ENCODE measurements at regions not wholly inside any gene's neighbourhood (a gene's known extent, or its start where the extent isn't known, plus 50 kb on each side); places are given as distances from the start of the nearest gene placed in this dataset.

GRCh38 chr6:82073484-82073883 is 174.1 kb downstream of the IBTK start:
- Histone ChIP-seq H3K4me3 (ENCODE audit: low read depth in 2 of 2, low read length in 2 of 2) (no peak overlapping the region), H3K9me3 (ENCODE audit: control insufficient read depth, insufficient read depth, low read depth, low read length) (no peaks in the 10 kb centered on the region), H3K4me1 (ENCODE audit: control insufficient read depth, insufficient read depth, low read length) (no peaks in the 10 kb centered on the region), H3K27me3 (ENCODE audit: control insufficient read depth, insufficient read depth, low read length) (no peaks in the 10 kb centered on the region), H3K36me3 (ENCODE audit: control insufficient read depth, insufficient read depth, low read length) (no peaks in the 10 kb centered on the region), H3K27ac (ENCODE audit: low read length) (no peak overlapping the region)
- no TSS peak for BruUV-seq (replicated peaks)
- intact Hi-C loops (cut with micrococcal nuclease; ENCODE audit: unreplicated experiment) (no loop called here), in situ Hi-C loops (cut with HindIII; ENCODE audit: low pct_unique_long_range_greater_than_20kb, low sequenced_read_pairs) (no loop called here)
- CTCF ChIA-PET = no interaction called here
- DNase-seq (ENCODE audit: low read depth, low spot score) = no peak
- POLR2A ChIA-PET = no interaction called here
- TF ChIP-seq REST (IDR thresholded peaks at IDR 0.05; ENCODE audit: insufficient read depth in 1 of 2, low read depth in 2 of 2, low read length in 1 of 2) = no peak
- no peak for TF ChIP-seq CTCF (IDR thresholded peaks at IDR 0.05)
- no peak for TF ChIP-seq SIN3A (IDR thresholded peaks at IDR 0.05; ENCODE audit: borderline replicate concordance, insufficient read depth, low read depth, low read length)
- TF ChIP-seq TCF7L2 (IDR thresholded peaks at IDR 0.05; ENCODE audit: low read depth, low read length) = no peak
- no peak for TF ChIP-seq POLR2AphosphoS5 (IDR thresholded peaks at IDR 0.05; ENCODE audit: low read depth, low read length)
- ATAC-seq = no peak

GRCh38 chr6:82072751-82073150 is 174.8 kb downstream of the IBTK start:
- in situ Hi-C loops (cut with HindIII; ENCODE audit: low pct_unique_long_range_greater_than_20kb, low sequenced_read_pairs) (no loop called here), intact Hi-C loops (cut with micrococcal nuclease; ENCODE audit: unreplicated experiment) (no loop called here)
- Histone ChIP-seq H3K4me3 (ENCODE audit: low read depth in 2 of 2, low read length in 2 of 2) (no peak overlapping the region), H3K4me1 (ENCODE audit: control insufficient read depth, insufficient read depth, low read length) (no peaks in the 10 kb centered on the region), H3K27me3 (ENCODE audit: control insufficient read depth, insufficient read depth, low read length) (no peaks in the 10 kb centered on the region), H3K36me3 (ENCODE audit: control insufficient read depth, insufficient read depth, low read length) (no peaks in the 10 kb centered on the region), H3K9me3 (ENCODE audit: control insufficient read depth, insufficient read depth, low read depth, low read length) (no peaks in the 10 kb centered on the region), H3K27ac (ENCODE audit: low read length) (no peak overlapping the region)
- no peak for ATAC-seq
- DNase-seq (ENCODE audit: low read depth, low spot score) = no peak
- BruUV-seq (replicated peaks) = no TSS peak
- TF ChIP-seq SIN3A (IDR thresholded peaks at IDR 0.05; ENCODE audit: borderline replicate concordance, insufficient read depth, low read depth, low read length) (no peak), TCF7L2 (IDR thresholded peaks at IDR 0.05; ENCODE audit: low read depth, low read length) (no peak), CTCF (IDR thresholded peaks at IDR 0.05) (no peak), REST (IDR thresholded peaks at IDR 0.05; ENCODE audit: insufficient read depth in 1 of 2, low read depth in 2 of 2, low read length in 1 of 2) (no peak), POLR2AphosphoS5 (IDR thresholded peaks at IDR 0.05; ENCODE audit: low read depth, low read length) (no peak)
- ChIA-PET CTCF (no interaction called here), POLR2A (no interaction called here)

All from Panc1 (cell line).